ENCODE measurements at regions not wholly inside any gene's neighbourhood (a gene's known extent, or its start where the extent isn't known, plus 50 kb on each side); places are given as distances from the start of the nearest gene placed in this dataset.

DNA sequence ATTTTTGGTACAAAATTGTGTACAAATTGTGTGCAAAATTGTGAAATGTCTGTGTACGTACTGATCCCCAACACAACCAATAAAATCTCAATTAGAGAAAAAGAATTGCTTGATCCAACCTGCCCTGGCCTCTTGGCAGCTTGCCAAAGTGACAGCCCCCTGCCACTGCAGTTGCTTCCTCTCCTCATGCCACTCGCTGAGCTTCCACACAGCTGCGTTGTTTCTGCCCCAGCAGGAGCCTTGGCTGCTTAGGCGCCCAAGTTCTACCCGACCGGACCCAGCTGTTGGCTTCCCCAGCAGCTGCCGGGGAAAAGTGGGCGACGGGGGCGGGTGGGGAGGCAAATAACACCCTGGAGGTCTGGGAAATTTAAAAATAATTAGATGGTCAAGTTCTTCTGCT lies 171.8 kb upstream of the ATF7IP start:
- TF ChIP-seq, protein P1, sequence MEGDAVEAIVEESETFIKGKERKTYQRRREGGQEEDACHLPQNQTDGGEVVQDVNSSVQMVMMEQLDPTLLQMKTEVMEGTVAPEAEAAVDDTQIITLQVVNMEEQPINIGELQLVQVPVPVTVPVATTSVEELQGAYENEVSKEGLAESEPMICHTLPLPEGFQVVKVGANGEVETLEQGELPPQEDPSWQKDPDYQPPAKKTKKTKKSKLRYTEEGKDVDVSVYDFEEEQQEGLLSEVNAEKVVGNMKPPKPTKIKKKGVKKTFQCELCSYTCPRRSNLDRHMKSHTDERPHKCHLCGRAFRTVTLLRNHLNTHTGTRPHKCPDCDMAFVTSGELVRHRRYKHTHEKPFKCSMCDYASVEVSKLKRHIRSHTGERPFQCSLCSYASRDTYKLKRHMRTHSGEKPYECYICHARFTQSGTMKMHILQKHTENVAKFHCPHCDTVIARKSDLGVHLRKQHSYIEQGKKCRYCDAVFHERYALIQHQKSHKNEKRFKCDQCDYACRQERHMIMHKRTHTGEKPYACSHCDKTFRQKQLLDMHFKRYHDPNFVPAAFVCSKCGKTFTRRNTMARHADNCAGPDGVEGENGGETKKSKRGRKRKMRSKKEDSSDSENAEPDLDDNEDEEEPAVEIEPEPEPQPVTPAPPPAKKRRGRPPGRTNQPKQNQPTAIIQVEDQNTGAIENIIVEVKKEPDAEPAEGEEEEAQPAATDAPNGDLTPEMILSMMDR (IDR thresholded peaks at IDR 0.05; ENCODE audit: unreplicated experiment), result no peak
- no peak overlapping the region for H3K27ac Mint-ChIP-seq (ENCODE audit: low read depth, unreplicated experiment)
- POLR2A ChIA-PET, result no interaction called here
- H3K4me1 Mint-ChIP-seq (ENCODE audit: insufficient read depth, unreplicated experiment), result no peaks in the 10 kb centered on the region
- intact Hi-C loops (cut with micrococcal nuclease), result no loop called here
- H3K27me3 Mint-ChIP-seq (ENCODE audit: insufficient read depth, unreplicated experiment), result peaks cover 3% of the 10 kb centered on the region
- no peak overlapping the region for H3K4me3 Mint-ChIP-seq (ENCODE audit: unreplicated experiment)
- CTCF ChIA-PET, result interaction anchor here (1.1 kb wide), 1 partner anchor 26 kb away, joined by 3 read pairs; no protein-coding TSS in a partner anchor
- no peak for DNase-seq (ENCODE audit: unreplicated experiment)
- H3K9me3 Mint-ChIP-seq (ENCODE audit: unreplicated experiment), result no peaks in the 10 kb centered on the region
- H3K36me3 Mint-ChIP-seq (ENCODE audit: insufficient read depth, unreplicated experiment), result no peaks in the 10 kb centered on the region
- no TSS peak for BruUV-seq (replicated peaks)

DNA sequence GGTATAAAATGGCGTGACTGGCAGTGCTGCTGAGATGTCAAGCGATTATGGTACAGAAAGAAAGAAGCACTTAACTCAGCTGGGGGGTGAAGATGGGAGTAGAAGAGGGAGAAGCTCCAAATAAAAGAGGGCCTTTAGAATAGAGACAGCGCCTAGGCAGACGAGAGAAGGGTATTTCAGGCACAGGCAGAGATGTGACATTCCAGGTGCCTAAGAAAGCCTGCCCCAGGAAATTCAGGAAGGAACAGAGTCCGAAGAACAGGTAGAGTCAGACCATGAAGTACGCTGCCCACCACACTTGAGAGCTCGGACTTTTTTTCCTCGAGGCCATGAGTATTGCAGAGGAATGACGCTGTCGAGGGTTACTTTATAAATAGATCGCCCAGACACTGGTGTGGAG lies 170.9 kb upstream of the ATF7IP start:
- Mint-ChIP-seq H3K27ac (ENCODE audit: low read depth, unreplicated experiment) (no peak overlapping the region), H3K27me3 (ENCODE audit: insufficient read depth, unreplicated experiment) (no peaks in the 10 kb centered on the region), H3K9me3 (ENCODE audit: unreplicated experiment) (no peaks in the 10 kb centered on the region), H3K4me1 (ENCODE audit: insufficient read depth, unreplicated experiment) (no peaks in the 10 kb centered on the region), H3K4me3 (ENCODE audit: unreplicated experiment) (no peak overlapping the region), H3K36me3 (ENCODE audit: insufficient read depth, unreplicated experiment) (no peaks in the 10 kb centered on the region)
- TF ChIP-seq, protein P1 (IDR thresholded peaks at IDR 0.05; ENCODE audit: unreplicated experiment), result no peak
- DNase-seq (ENCODE audit: unreplicated experiment), result no peak
- intact Hi-C loops (cut with micrococcal nuclease), result no loop called here
- BruUV-seq (replicated peaks), result no TSS peak
- POLR2A ChIA-PET, result no interaction called here
- CTCF ChIA-PET, result interaction anchor here (0.8 to 1.1 kb wide), 3 partner anchors 9 to 63 kb away, joined by 3 to 4 read pairs (median 3); no protein-coding TSS in a partner anchor

DNA sequence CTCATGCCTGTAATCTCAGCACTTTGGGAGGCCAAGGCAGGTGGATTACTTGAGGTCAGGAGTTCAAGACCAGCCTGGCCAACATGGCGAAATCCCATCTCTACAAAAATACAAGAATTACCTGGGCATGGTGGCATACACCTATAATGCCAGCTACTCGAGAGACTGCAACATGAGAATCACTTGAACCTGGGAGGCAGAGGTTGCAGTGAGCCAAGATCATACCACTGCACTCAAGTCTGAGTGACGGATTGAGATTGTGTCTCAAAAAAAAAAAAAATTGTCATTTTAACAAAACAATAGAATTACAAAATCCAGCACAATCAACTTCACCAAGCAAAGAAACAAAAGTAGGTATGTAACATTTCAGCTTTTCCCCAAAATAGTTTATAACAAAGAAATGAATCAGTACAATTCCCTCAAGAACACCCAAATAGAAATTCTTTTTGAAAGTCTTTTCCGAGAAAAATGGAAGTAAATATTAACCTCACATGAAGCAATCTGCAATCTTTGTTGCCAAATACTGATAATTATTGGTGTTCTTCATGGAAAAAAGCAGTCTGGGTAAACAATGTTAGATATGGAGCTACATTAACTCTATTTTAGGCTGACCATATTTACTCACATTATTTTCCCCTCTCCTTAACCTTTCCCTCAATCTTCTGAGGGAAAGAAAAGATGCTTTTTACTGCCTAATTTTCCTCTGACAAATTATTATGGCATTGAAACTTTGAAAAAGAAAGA lies 165.9 kb upstream of the ATF7IP start:
- no TSS peak for BruUV-seq (replicated peaks)
- Mint-ChIP-seq H3K27me3 (ENCODE audit: insufficient read depth, unreplicated experiment) (no peaks in the 10 kb centered on the region), H3K4me1 (ENCODE audit: insufficient read depth, unreplicated experiment) (no peaks in the 10 kb centered on the region), H3K4me3 (ENCODE audit: unreplicated experiment) (no peak overlapping the region), H3K9me3 (ENCODE audit: unreplicated experiment) (no peaks in the 10 kb centered on the region), H3K36me3 (ENCODE audit: insufficient read depth, unreplicated experiment) (no peaks in the 10 kb centered on the region), H3K27ac (ENCODE audit: low read depth, unreplicated experiment) (no peak overlapping the region)
- intact Hi-C loops (cut with micrococcal nuclease), result no loop called here
- CTCF ChIA-PET, result interaction anchor here (1.4 to 5.4 kb wide), 2 partner anchors 14 to 166 kb away, joined by 5 to 26 read pairs; partner anchors contain the start of gene ATF7IP
- TF ChIP-seq, protein P1 (IDR thresholded peaks at IDR 0.05; ENCODE audit: unreplicated experiment), result no peak
- POLR2A ChIA-PET, result no interaction called here
- DNase-seq (ENCODE audit: unreplicated experiment), result no peak

- Mint-ChIP-seq H3K36me3 (ENCODE audit: insufficient read depth, unreplicated experiment) (no peaks in the 10 kb centered on the region), H3K27me3 (ENCODE audit: insufficient read depth, unreplicated experiment) (no peaks in the 10 kb centered on the region), H3K4me3 (ENCODE audit: unreplicated experiment) (no peak overlapping the region), H3K27ac (ENCODE audit: low read depth, unreplicated experiment) (no peak overlapping the region), H3K9me3 (ENCODE audit: unreplicated experiment) (no peaks in the 10 kb centered on the region), H3K4me1 (ENCODE audit: insufficient read depth, unreplicated experiment) (no peaks in the 10 kb centered on the region)
- TF ChIP-seq, protein P1 (IDR thresholded peaks at IDR 0.05; ENCODE audit: unreplicated experiment), result no peak
- DNase-seq (ENCODE audit: unreplicated experiment), result no peak
- intact Hi-C loops (cut with micrococcal nuclease), result no loop called here
- ChIA-PET POLR2A (no interaction called here), CTCF (interaction anchor here (0.6 to 5.4 kb wide), 2 partner anchors 15 to 119 kb away, joined by 3 to 26 read pairs; no protein-coding TSS in a partner anchor)
- no TSS peak for BruUV-seq (replicated peaks)
These were observed 164.9 kb upstream of the ATF7IP start for GRCh38 chr12:14200598-14200997.
